ENCODE measurements at regions not wholly inside any gene's neighbourhood (a gene's known extent, or its start where the extent isn't known, plus 50 kb on each side); places are given as distances from the start of the nearest gene placed in this dataset.

GRCh38 chr4:126086041-126086440 is 771.3 kb downstream of the FAT4 start:
- no peak for TF ChIP-seq CTCF (IDR thresholded peaks at IDR 0.05; ENCODE audit: extremely low read depth in 1 of 2, insufficient read depth in 1 of 2, low read depth in 1 of 2, low read length in 2 of 2)
- no peak for TF ChIP-seq MYC (IDR thresholded peaks at IDR 0.05; ENCODE audit: low read depth, low read length)
- TF ChIP-seq POLR2A (IDR thresholded peaks at IDR 0.05; ENCODE audit: low read depth, low read length), result no peak
- TF ChIP-seq, protein P1, sequence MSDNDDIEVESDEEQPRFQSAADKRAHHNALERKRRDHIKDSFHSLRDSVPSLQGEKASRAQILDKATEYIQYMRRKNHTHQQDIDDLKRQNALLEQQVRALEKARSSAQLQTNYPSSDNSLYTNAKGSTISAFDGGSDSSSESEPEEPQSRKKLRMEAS (IDR thresholded peaks at IDR 0.05; ENCODE audit: insufficient read depth, insufficient read length), result no peak
- no peak for TF ChIP-seq EZH2 (IDR thresholded peaks at IDR 0.05; ENCODE audit: borderline replicate concordance, low read depth, low read length, severe bottlenecking)
- TF ChIP-seq FOS (IDR thresholded peaks at IDR 0.05; ENCODE audit: borderline replicate concordance, insufficient read depth, low read length), result no peak
- TF ChIP-seq JUN (IDR thresholded peaks at IDR 0.05; ENCODE audit: borderline replicate concordance, insufficient read depth, insufficient read length, low read depth), result no peak
- no peak for TF ChIP-seq GATA2 (IDR thresholded peaks at IDR 0.05; ENCODE audit: insufficient read depth, insufficient read length, low read depth, low read length)
- TF ChIP-seq POLR2AphosphoS5 (IDR thresholded peaks at IDR 0.05; ENCODE audit: insufficient read depth, low read depth, low read length), result no peak
